H9 (cell line): ENCODE measurements at regions not wholly inside any gene's neighbourhood (a gene's known extent, or its start where the extent isn't known, plus 50 kb on each side); places are given as distances from the start of the nearest gene placed in this dataset.

ENCODE experiments used
- DNase-seq: peaks from one replicate; pipeline ENCODE4 v3.0.0-alpha.2; 2017
- H2AFZ ChIP-seq: one replicate; pipeline ENCODE4 v1.6.1; 2013; ENCODE audit warnings: mild to moderate bottlenecking, low read length, control low read depth, moderate library complexity
- H2AK5ac ChIP-seq: 2 replicates; pipeline ENCODE4 v1.6.1; 2013; ENCODE audit warnings: low read length, control low read depth, mixed read lengths; ENCODE audit not compliant: insufficient read length
- H2BK120ac ChIP-seq: one replicate; pipeline ENCODE4 v1.6.1; 2013; ENCODE audit warnings: low read depth, mild to moderate bottlenecking, low read length, control low read depth, inconsistent platforms; ENCODE audit not compliant: poor library complexity, severe bottlenecking
- H2BK12ac ChIP-seq: 2 replicates; pipeline ENCODE4 v1.6.1; 2013; ENCODE audit warnings: low read length, control low read depth, mixed read lengths, low read depth; ENCODE audit not compliant: insufficient read length
- H2BK15ac ChIP-seq: 2 replicates; pipeline ENCODE4 v1.6.1; 2013; ENCODE audit warnings: low read depth, low read length, control low read depth
- H2BK20ac ChIP-seq: one replicate; pipeline ENCODE4 v1.6.1; 2013; ENCODE audit warnings: low read depth, mild to moderate bottlenecking, low read length, control low read depth, inconsistent platforms; ENCODE audit not compliant: poor library complexity, severe bottlenecking
- H2BK5ac ChIP-seq: 2 replicates; pipeline ENCODE4 v1.6.1; 2013; ENCODE audit warnings: low read length, control low read depth, mixed read lengths; ENCODE audit not compliant: insufficient read length
- H3K14ac ChIP-seq: 2 replicates; pipeline ENCODE4 v1.6.1; 2013; ENCODE audit warnings: low read length, control low read depth; ENCODE audit not compliant: insufficient read depth
- H3K18ac ChIP-seq: 2 replicates; pipeline ENCODE4 v1.6.1; 2013; ENCODE audit warnings: low read depth, mild to moderate bottlenecking, mixed read lengths, low read length, control low read depth; ENCODE audit not compliant: insufficient read length
- H3K23ac ChIP-seq: 2 replicates; pipeline ENCODE4 v1.6.1; 2013; ENCODE audit warnings: low read length, control low read depth, mixed read lengths, low read depth; ENCODE audit not compliant: insufficient read length
- H3K23me2 ChIP-seq: 2 replicates; pipeline ENCODE4 v1.6.1; 2013; ENCODE audit warnings: low read depth, mild to moderate bottlenecking, mixed read lengths, low read length, control low read depth; ENCODE audit not compliant: insufficient read length, poor library complexity, severe bottlenecking
- H3K27ac ChIP-seq: 2 replicates; pipeline ENCODE4 v1.5.1; 2013; ENCODE audit warnings: low read length, control low read depth, mixed read lengths, low read depth; ENCODE audit not compliant: insufficient read length
- H3K27me3 ChIP-seq: 2 replicates; pipeline ENCODE4 v1.6.1; 2013; ENCODE audit warnings: low read length, control low read depth, inconsistent platforms; ENCODE audit not compliant: insufficient read depth
- H3K4ac ChIP-seq: 2 replicates; pipeline ENCODE4 v1.6.1; 2013; ENCODE audit warnings: low read depth, mild to moderate bottlenecking, control low read depth, inconsistent platforms, low read length, moderate library complexity
- H3K4me1 ChIP-seq: 2 replicates; pipeline ENCODE4 v1.6.1; 2013; ENCODE audit warnings: low read length, control low read depth, inconsistent platforms; ENCODE audit not compliant: insufficient read depth
- H3K4me2 ChIP-seq: 2 replicates; pipeline ENCODE4 v1.6.1; 2013; ENCODE audit warnings: low read length, control low read depth, mixed read lengths; ENCODE audit not compliant: insufficient read length, insufficient read depth
- H3K56ac ChIP-seq: 2 replicates; pipeline ENCODE4 v1.6.1; 2013; ENCODE audit warnings: low read depth, mild to moderate bottlenecking, mixed read lengths, low read length, control low read depth; ENCODE audit not compliant: insufficient read length
- H3K79me1 ChIP-seq: 2 replicates; pipeline ENCODE4 v1.6.1; 2013; ENCODE audit warnings: low read depth, mild to moderate bottlenecking, moderate library complexity, low read length, control low read depth, inconsistent platforms; ENCODE audit not compliant: insufficient read depth, poor library complexity, severe bottlenecking
- H3K79me2 ChIP-seq: 2 replicates; pipeline ENCODE4 v1.6.1; 2013; ENCODE audit warnings: low read length, control low read depth, inconsistent platforms; ENCODE audit not compliant: insufficient read depth
- H3K9ac ChIP-seq: 2 replicates; pipeline ENCODE4 v1.6.1; 2013; ENCODE audit warnings: low read length, control low read depth, mixed read lengths; ENCODE audit not compliant: insufficient read length; ENCODE audit errors: extremely low read depth
- H3K9me3 ChIP-seq: one replicate; pipeline ENCODE4 v1.6.1; 2013; ENCODE audit warnings: low read depth, low read length, inconsistent platforms; ENCODE audit not compliant: control insufficient read depth
- H3T11ph ChIP-seq: one replicate; pipeline ENCODE4 v1.6.1; 2013; ENCODE audit warnings: mild to moderate bottlenecking, low read length, control low read depth, inconsistent platforms
- H4K20me1 ChIP-seq: one replicate; pipeline ENCODE4 v1.6.1; 2013; ENCODE audit not compliant: control insufficient read depth, insufficient read length, insufficient read depth
- H4K5ac ChIP-seq: 2 replicates; pipeline ENCODE4 v1.6.1; 2013; ENCODE audit warnings: low read depth, mild to moderate bottlenecking, mixed read lengths, low read length, control low read depth; ENCODE audit not compliant: insufficient read length
- H4K8ac ChIP-seq: replicated peaks from 2 replicates; pipeline ENCODE4 v1.6.1; 2013; ENCODE audit warnings: low read length, control low read depth, mixed read lengths, low read depth; ENCODE audit not compliant: insufficient read length
- H4K91ac ChIP-seq: 2 replicates; pipeline ENCODE4 v1.6.1; 2013; ENCODE audit warnings: low read depth, mild to moderate bottlenecking, moderate library complexity, mixed read lengths, low read length, control low read depth; ENCODE audit not compliant: insufficient read length
- H3K27ac Mint-ChIP-seq, 3 experiments: 2 replicates in 2 of 3; 3 replicates in 1 of 3; pipeline ENCODE4 v1.8.0; 2020 to 2021; ENCODE audit warnings: mixed read lengths in 3 of 3, mild to moderate bottlenecking in 1 of 3, moderate library complexity in 1 of 3
- H3K27me3 Mint-ChIP-seq: 2 replicates; pipeline ENCODE4 v1.8.0; 2021; ENCODE audit warnings: low read depth, mild to moderate bottlenecking, moderate library complexity, mixed read lengths
- H3K36me3 Mint-ChIP-seq, 3 experiments: 2 replicates in 2 of 3; 3 replicates in 1 of 3; pipeline ENCODE4 v1.8.0; 2020 to 2021; ENCODE audit warnings: low read depth in 3 of 3, mixed read lengths in 3 of 3; ENCODE audit not compliant: insufficient read depth in 1 of 3
- H3K4me1 Mint-ChIP-seq, 2 experiments: 2 replicates each; pipeline ENCODE4 v1.8.0; 2020; ENCODE audit warnings: mixed read lengths in 2 of 2
- H3K4me3 Mint-ChIP-seq, 2 experiments: 2 replicates in 1 of 2; 3 replicates in 1 of 2; pipeline ENCODE4 v1.8.0; 2020 to 2021; ENCODE audit warnings: mild to moderate bottlenecking in 2 of 2, mixed read lengths in 2 of 2, moderate library complexity in 1 of 2
- H3K9me3 Mint-ChIP-seq, 2 experiments: 2 replicates in 1 of 2; 3 replicates in 1 of 2; pipeline ENCODE4 v1.8.0; 2020; ENCODE audit warnings: mild to moderate bottlenecking in 2 of 2, mixed read lengths in 2 of 2, moderate library complexity in 1 of 2
- CTCF ChIP-seq: fragments of 200-600 bp; sonication (generic); conservative IDR thresholded peaks from 3 replicates; pipeline ENCODE4 v1.8.0; 2021; ENCODE audit warnings: antibody characterized with exemption, mild to moderate bottlenecking
- WGBS: extraction: QIAGEN DNeasy Blood & Tissue Kit; methylation state at CpG from one replicate; pipeline ENCODE4 v1.1.7; 2013; ENCODE audit warnings: missing lambda C conversion rate, low lambda C conversion rate, mixed read lengths; ENCODE audit not compliant: insufficient read length; ENCODE audit errors: extremely low coverage; 5-methylcytosine and 5-hydroxymethylcytosine counted together

DNA sequence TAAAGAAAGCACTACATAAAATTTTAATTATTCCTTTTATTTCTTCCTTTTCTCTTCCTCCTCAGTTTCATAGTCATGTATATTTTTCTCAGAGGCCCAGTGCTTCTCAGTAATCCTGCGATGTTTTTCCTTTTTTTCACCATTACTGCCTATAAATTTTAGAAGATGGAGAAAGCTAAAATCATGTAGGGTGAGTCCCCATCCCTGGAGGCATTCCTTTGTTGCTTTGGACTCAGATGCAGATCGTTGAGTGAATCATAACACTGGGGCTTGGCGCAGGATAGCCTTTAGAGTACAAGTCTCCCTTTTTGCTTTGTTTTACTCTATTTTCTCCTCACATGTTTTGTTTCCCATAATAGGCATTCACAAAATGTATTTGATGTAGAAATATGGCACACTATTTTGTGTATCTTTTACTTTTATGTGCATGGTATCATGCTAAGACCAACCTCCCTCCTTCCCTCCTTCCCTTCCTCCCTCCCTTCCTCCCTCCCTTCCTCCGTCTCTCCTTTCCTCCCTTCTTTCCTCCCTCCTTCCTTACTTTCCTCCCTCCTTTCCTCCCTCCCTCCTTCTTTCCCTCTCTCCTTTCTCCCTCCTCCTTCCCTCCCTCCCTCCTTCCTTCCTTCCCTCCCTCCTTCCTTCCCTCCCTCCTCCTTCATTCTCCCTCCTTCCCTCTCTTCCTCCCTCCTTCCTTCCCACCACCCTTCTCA is 72.4 kb downstream of the NUDT12 start:
- no CpG with 5 or more reads among the region's 4 CpGs for WGBS
- no peak for TF ChIP-seq CTCF
- Histone ChIP-seq H3K23me2 (no peaks in the 10 kb centered on the region), H3K4me1 (no peaks in the 10 kb centered on the region), H3K23ac (no peak overlapping the region), H3K27me3 (no peaks in the 10 kb centered on the region), H3K9ac (no peak overlapping the region), H4K91ac (no peak overlapping the region), H2BK5ac (no peak overlapping the region), H2BK12ac (no peak overlapping the region), H2BK20ac (no peak overlapping the region), H3T11ph (no peak overlapping the region), H3K4ac (no peak overlapping the region), H3K27ac (no peak overlapping the region), H4K20me1 (no peaks in the 10 kb centered on the region), H2AFZ (no peak overlapping the region), H4K5ac (no peak overlapping the region), H2BK120ac (no peak overlapping the region), H3K9me3 (no peaks in the 10 kb centered on the region), H4K8ac (no peak overlapping the region), H3K18ac (no peak overlapping the region), H2BK15ac (no peak overlapping the region), H3K4me2 (no peak overlapping the region), H3K79me1 (no peaks in the 10 kb centered on the region), H3K14ac (no peak overlapping the region), H3K79me2 (no peaks in the 10 kb centered on the region), H2AK5ac (no peak overlapping the region), H3K56ac (no peak overlapping the region)
- peaks cover 0 to 3% of the 10 kb centered on the region in 2 experiments; a peak in 1 of 5 replicates for H3K9me3 Mint-ChIP-seq
- peaks cover 22 to 26% of the 10 kb centered on the region in 2 experiments for H3K4me1 Mint-ChIP-seq
- DNase-seq: no peak
- H3K27me3 Mint-ChIP-seq: no peaks in the 10 kb centered on the region
- H3K36me3 Mint-ChIP-seq: no peaks in the 10 kb centered on the region
- no peak overlapping the region for H3K4me3 Mint-ChIP-seq
- peak overlapping the region; percentile 67 to 95 (median 77); a peak in 4 of 7 replicates for H3K27ac Mint-ChIP-seq
